GM18507 (cell line): ENCODE measurements at regions not wholly inside any gene's neighbourhood (a gene's known extent, or its start where the extent isn't known, plus 50 kb on each side); places are given as distances from the start of the nearest gene placed in this dataset.
"Not testable (repeated sequence)": the region's sequence is repeated elsewhere in the genome, so short reads cannot be mapped to it uniquely, and the experiment has no call there.

Experiments used
- DNase-seq: peaks from one replicate; pipeline ENCODE4 v3.0.0; 2011; ENCODE audit warnings: low read depth; ENCODE audit not compliant: insufficient read length; ENCODE audit errors: extremely low spot score
- FAIRE-seq: peaks from 2 replicates; lab custom pipeline; 2011; peaks lifted over from hg19 to GRCh38; lab: Jason Lieb, UNC

DNA sequence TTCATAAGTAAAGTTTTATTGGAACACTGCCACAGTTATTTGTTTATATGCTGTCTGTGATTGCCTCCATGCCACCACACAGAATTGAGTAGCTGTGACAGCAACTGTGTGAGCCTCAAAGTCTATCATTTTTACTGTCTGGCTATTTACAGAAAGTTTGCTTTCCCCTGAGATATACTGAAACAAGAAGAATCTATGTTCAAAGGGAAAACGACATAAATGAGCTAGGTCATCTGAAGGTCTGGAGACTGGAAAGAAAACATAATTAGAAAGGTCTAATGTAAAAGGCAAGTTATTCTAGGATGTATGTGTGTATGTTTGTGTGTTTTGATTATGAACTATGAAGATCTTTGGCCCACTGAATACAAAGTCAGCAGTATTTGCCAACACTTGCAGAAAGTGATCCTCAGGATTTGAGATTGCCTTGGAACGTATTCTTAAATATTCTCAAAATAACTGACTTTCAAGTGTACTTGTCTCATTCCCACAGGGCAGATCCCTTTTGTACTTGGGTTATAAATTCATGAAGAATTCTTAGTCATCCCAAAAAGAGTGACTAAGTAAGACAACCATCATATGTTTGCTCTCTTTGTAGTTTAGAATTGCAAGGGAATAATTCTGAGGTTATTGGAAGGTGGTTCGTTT lies 677.7 kb downstream of the DOK5 start:
- no peak for DNase-seq
- FAIRE-seq, result no peak

DNA sequence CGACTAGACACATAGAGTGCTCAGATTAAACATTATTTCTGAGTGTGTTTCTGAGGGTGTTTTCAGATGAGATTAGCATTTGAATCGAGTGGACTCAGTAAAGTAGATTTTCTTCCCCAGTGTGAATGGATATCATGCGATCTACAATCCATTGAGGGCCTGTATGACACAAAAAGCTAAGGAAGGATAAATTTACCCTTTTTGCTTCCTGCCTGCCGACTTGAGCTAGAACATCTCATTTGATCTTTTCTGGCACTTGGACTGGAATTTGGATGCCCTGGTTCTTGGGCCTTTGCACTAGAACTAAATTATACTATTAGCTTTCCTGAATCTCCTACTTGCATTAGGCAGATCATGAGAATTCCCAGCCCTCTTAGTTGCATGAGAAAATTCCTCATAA lies 675.8 kb downstream of the DOK5 start:
- FAIRE-seq (no peak), DNase-seq (no peak)

DNA sequence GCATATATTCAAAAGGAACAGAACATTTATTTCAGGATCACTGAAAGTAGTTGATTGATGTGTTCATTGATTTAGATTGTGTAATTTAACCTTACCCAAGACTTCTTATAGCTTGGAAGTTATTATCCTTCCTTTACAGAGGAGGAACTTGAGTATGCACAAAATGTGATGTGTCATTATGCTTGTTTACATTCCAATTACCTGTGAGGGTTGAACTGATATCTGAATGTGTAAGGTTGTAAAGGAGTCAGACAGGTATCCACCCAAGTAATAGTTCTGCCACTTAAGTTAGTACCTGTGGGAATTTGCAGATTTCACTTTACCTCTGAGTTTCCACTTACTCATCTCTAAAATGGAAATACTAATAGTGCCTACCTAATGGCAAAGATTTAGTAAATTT lies 668.2 kb downstream of the DOK5 start:
- DNase-seq (no peak), FAIRE-seq (no peak)

DNA sequence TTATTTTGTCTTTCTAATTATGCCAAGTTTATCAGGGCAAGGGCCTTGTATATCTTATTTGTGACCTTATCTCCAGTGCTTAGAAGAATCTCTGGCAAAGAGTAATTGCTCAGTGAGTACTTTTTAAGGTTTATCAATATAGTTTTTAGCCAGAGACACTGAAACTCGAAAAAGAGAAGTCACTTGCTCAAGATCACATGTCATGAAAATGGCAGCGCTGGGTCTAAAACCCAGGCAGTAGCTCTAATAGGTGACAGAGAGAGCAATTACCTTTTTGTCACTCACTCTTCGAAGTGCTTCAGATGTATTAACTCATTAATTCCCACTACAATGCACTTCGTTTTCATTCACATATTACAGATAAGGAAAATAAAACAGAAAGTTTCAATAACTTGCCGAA lies 667.5 kb downstream of the DOK5 start:
- no peak for DNase-seq
- no peak for FAIRE-seq

DNA sequence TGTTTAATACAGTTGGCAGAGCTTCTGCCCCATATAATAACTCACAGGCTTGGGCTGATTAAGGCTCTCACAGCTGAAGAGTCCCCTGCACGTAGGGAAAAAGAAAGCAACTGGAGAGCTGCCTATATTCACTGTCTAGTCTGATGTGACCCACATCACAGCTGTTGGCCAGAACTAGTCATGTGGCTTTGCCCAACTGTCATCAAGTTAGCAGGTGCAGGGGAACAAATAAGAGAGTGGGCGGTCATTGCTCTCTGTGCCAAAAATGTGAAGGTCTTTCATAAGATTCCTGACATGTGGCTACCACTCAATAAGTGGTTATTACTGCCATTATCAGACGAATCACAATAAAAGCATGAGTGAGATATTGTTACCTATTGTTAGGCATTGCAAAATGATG lies 665.2 kb downstream of the DOK5 start:
- DNase-seq, result no peak
- no peak for FAIRE-seq

DNA sequence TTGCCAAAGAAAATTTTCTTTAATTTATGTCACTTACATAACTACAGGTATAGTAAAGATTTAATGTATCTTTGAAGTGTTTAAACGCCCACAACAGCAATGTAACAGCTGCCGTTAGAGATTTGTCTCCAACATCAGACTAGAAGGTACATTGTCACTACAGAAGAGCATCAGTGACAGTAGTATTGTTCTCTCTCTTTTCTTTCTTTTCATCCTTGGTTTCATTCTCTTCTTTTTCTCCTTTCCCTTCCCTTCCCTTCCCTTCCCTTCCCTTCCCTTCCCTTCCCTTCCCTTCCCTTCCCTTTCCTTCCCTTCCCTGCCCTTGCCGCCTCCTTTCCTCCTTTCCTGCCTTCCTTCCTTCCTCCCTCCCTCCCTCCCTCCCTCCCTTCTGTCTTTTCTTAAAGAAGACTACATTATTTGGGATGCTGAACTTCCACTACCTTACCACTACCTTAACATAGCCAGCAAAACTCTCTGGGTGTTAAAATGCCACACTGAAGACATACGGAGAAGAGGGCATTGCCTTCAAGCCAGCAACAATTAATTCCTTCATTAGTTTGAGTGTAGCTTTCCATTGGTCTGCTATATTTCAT lies 663.9 kb downstream of the DOK5 start:
- FAIRE-seq (no peak), DNase-seq (no peak)

DNA sequence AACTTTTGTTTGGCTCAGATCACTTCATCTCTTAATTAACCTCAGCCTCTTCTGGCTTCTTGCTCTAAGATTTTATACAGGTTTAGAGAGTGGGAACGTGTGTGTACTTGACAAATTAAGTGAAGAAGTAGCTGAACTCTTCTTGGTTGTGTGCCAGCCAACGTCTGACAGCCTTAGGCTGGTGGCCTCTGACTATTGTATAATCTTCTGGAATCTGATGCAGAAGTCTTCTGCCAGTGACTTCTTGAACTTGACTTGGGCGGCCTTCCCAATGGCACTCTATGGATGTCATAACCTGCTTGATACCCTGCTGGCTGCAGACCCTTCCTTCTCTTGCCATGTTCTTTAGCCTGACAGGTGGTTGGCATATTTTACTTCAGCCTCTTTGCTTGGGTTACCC lies 660.5 kb downstream of the DOK5 start:
- FAIRE-seq (no peak), DNase-seq (no peak)

DNA sequence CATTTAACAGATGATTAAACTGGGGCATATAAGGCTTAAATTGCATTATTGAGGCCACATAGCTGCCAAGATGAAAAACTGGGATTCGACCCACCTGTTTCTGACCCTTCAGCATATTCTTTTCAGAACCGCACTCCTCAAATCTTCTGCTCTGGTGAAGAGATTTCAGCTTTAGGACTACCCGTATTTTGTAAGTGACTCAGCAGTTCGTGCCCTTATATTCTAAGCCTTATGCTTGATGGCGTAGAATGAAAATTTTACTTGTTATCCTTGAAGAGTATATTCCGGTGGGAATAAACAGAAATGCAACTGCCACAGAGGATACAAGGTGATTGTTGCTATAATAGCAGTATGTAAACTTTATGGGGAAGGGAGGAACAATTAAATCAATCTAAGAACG lies 657.1 kb downstream of the DOK5 start:
- no peak for DNase-seq
- no peak for FAIRE-seq

DNA sequence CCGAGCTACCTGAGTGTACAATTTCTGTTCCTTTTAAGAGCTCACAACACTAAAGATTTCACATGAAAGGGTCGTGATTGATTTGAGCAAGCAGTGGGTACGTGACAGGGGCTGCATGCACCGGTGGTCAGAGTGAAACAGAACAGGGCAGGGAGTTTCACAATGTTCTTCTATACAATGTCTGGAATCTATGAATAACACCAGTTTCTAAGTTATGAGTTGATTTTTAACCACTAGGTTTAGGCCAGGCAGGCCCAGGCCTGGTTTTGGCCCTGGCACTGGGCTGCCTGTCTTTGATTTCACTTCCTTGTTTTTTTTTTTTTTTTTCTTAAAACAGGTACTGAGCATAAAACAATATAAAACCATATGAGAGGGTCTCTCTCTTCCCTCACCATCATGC lies 642.2 kb downstream of the DOK5 start:
- peak; percentile 81 for FAIRE-seq
- DNase-seq, result not testable (repeated sequence)

DNA sequence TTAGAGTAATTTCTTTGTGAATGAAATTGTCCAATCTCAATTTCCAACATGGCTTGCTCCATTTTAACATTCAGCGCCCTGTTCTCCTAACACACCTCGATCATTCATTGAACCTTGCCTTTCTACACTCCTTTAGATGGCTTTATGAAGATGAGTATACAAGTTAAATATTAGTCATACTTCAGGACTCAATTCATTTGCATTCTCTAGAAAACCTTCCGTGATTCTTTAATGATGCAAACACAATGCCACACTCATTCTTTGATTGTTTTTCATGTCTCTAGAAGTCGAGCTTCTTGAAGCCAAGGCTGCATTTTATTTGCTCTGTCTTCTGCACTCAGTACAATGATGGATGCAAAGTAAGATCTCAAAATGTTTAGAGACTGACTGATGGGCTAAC lies 641.2 kb downstream of the DOK5 start:
- DNase-seq, result no peak

DNA sequence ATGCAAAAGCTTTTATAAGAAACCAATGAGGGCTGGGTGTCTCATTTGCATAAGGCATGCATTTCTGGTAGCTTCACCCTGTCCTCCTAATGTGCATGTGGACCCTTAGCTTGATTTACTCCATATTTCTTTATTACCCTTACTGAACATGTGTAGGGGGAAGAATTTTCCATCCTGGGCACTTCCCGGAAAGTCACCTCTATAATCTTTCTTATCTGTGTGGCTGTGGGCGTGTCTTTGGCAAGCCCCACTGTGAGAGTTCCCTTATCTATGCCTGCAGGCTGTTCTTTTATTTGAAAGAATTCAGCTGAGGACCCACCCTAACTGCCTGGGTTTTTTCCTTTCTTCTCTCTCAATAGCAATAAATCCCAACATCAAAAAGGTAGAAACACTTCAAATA lies 627.8 kb downstream of the DOK5 start:
- no peak for DNase-seq

More for the DNA sequence above, 641.2 kb downstream of the DOK5 start:
- no peak for FAIRE-seq

DNA sequence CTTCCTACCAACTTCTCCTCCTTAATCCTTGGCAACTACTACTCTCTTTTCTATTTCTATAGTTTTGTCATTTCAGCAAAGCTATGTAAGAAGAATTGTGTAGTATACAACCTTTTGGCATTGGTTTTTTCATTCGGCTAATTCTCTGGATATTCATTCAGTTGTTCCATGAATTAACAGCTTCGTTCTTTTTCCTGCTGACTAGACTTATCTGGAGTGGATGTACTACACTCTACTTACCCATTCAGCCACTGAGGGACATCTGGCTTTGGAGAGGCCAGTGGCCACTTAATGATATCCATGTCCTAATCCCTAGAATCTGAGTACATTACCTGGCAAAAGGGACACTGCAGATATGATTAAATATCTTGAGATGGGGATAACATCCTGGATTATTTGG lies 623.9 kb downstream of the DOK5 start:
- FAIRE-seq (no peak), DNase-seq (no peak)

More for the DNA sequence above, 627.8 kb downstream of the DOK5 start:
- no peak for FAIRE-seq

DNA sequence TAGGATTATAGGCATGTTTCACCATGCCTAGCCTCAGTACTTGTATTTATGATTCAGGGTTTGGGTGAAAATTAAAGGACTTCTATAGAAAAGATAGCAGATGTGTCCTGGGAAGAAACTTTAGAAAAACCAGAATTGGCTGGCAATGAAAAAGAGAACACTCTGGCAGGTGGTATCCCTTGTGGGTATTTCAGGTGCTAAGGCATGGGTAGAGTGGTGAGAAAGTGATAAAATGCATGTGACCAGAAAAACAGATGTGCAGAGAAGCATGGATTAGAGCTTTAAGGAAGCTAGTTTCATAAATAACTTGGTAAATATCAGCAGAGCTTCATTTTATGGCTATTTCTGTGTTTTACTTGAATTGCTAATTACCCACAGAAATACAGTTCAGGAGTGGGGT lies 622.2 kb downstream of the DOK5 start:
- no peak for FAIRE-seq

DNA sequence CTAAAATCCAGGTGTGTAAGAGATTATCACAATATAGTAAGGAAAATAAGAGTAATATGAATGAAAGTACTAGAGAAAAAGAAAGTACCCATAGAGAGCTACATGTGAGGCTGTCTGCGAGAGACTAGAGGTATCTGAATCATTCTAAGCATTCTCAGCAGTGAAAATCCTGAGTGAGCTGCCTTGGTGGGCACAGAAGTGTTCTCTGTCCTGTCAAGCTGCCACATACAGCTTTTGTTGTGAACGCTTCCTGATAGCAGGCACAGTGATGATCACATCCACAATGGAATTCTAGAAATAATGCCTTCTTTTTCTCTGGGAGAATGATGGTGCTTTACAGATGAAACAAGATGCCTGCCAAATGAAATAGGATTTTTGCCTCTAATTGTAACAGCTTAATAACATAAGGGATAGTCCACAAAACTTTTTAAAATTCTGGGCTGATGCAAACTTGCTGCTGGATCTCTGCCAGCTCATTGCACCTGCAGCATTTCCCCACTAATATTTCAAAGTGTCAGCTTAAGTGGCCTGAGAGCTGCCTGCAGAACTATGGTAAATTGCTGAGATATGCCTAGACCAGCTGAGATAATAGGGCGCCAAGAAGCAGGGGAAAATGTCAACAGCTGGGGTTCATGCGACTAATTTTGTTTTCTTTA lies 620.5 kb downstream of the DOK5 start:
- no peak for FAIRE-seq
- no peak for DNase-seq

More for the DNA sequence above, 622.2 kb downstream of the DOK5 start:
- DNase-seq, result no peak

DNA sequence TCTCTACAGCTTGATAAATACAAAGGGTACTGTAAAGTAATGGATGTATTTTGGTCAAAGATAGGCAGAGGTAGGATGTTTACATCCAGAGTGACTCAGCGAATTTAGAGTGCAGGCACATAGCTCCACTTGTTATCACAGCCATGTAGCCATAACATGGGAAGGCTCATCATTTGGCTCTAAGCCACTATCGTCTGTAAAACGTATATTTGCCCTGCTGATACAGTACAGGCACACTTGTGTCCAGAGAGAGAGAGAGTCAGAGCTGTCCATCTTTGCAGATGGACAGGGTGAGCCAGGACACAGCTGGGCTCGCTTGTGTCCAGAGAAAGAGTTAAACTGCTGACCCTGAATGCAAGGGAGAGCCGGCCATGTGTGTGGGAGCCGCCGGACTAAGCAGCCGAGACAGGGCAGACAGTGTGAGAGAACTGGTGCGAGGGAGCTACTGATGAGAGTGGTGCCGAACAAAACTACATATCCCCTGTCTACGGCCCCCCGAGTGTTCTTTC lies 619.0 kb downstream of the DOK5 start:
- no peak for DNase-seq
- FAIRE-seq, result no peak

DNA sequence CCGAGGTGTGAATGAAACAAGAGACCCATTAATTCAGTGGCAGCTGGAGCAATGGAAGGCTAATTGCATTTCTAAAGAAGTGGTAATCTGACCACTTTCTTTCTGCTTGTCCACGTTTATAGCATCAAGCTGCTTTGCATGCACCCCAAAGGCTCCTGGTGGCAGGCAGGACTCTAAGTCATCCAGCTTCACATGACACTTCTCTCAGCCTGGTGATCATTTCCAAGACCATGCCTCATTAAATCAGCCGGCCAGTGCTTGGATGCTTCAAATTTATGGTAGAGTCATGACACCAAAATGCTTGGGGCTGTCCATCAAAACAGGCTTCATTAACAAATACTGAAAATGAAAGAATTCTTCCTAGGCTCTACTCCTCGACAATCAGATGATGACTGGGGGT lies 614.9 kb downstream of the DOK5 start:
- DNase-seq (no peak), FAIRE-seq (no peak)

DNA sequence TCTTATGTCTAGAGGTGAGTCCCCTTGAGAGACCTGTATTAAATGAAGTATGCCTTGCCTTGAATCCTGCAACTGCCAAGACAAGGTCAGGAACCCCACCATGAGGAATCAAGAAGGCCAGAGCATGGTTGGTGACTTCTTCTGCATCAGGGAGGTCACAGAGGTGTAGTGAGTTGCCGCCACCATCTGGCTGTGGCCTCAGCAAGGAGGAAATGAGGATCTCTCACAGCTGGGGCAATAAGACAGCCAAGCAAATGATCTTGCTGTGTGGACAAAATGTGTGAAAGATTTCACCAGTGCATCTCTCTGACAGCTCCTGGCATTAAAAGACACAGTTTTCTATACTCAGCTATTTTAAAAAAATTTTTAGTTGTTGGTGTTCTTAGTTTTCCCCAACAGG lies 611.0 kb downstream of the DOK5 start:
- DNase-seq (no peak), FAIRE-seq (no peak)

DNA sequence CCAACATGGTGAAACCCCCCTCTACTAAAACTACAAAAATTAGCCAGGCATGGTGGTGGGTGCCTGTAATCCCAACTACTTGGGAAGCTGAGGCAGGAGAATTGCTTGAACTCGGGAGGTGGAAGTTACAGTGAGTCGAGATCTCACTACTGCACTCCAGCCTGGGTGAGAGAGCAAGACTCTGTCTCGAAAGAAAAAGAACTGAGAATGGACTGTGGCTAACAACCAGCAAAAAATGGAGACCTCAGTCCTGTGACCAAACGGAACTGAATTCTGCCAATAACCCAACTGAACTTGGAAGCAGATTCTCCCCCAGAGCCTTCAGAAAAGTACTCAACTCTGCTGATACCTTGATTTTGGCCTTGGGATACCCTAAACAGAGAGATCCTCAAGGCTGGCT lies 604.5 kb downstream of the DOK5 start:
- DNase-seq (no peak), FAIRE-seq (no peak)

DNA sequence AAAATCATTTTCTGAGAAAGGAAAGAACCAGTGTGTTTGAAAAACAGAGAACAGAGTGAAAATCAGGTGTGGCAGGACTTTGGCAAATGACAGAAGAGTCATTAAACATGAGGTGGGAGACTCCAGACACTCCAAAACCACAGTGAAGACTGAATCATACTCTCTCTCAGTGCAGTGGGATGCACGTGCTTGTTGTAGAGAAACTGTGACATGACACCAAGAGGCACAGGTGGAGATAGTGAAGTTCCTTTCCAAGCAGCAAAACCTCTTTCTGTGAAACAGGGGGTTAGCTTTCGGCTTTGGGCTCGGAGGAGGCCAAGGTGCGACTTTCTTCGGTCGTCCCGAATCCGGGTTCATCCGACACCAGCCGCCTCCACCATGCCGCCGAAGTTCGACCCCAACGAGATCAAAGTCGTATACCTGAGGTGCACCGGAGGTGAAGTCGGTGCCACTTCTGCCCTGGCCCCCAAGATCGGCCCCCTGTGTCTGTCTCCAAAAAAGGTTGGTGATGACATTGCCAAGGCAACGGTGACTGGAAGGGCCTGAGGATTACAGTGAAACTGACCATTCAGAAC lies 599.0 kb downstream of the DOK5 start:
- FAIRE-seq, DNase-seq: not testable (repeated sequence)

DNA sequence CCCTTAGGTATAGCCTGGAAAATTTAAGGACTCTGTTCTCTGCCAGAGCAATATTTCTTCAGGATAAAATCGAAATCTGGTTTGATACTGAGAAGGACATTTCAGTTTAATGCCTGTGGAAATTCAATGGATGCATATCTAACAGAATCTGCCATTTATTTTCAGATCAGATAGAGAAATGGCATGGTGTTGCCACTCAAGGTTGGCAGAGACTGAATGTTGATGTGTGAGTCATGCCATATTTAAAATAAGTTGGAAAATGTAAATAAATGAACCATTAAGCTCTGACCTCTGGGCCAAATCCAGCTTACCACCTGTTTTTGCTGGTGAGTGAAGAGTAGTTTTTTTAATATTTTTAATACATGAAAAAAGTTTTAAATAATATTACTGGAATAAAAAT lies 594.6 kb downstream of the DOK5 start:
- no peak for DNase-seq
- no peak for FAIRE-seq
